H1 (cell line): ENCODE measurements at regions not wholly inside any gene's neighbourhood (a gene's known extent, or its start where the extent isn't known, plus 50 kb on each side); places are given as distances from the start of the nearest gene placed in this dataset.

Experiments used
- CTCF ChIA-PET: fragments of 300-600 bp; sonication (Branson Sonifier 250); formaldehyde crosslinking; loops from one replicate; lab custom pipeline; 2021; ENCODE audit not compliant: partially characterized antibody; lab: Charles Lee
- POLR2A ChIA-PET: fragments of 300-600 bp; sonication (Branson Sonifier 250); formaldehyde crosslinking; loops from one replicate; lab custom pipeline; 2021; ENCODE audit warnings: inconsistent platforms; ENCODE audit not compliant: partially characterized antibody; lab: Charles Lee
- DNase-seq, 2 experiments: peaks; one replicate each; pipeline versions ENCODE4 v3.0.0 to v3.0.0-alpha.2; 2010 to 2022; ENCODE audit warnings: low spot score in 2 of 2, low read depth in 1 of 2, mixed read lengths in 1 of 2
- FAIRE-seq: peaks from 2 replicates; lab custom pipeline; 2011; peaks lifted over from hg19 to GRCh38; lab: Jason Lieb, UNC
- H2AFZ ChIP-seq: 2 replicates; pipeline ENCODE4 v1.8.1; 2012; ENCODE audit warnings: low read length, inconsistent platforms
- H2AK5ac ChIP-seq: 2 replicates; pipeline ENCODE4 v1.6.1; 2013; ENCODE audit warnings: low read depth, low read length
- H2BK120ac ChIP-seq: replicated peaks from 2 replicates; pipeline ENCODE3; 2013; ENCODE audit warnings: low read depth, low read length, inconsistent platforms
- H2BK12ac ChIP-seq: 2 replicates; pipeline ENCODE4 v1.6.1; 2013; ENCODE audit warnings: low read depth, low read length
- H2BK15ac ChIP-seq: 2 replicates; pipeline ENCODE4 v1.6.1; 2013; ENCODE audit warnings: low read length
- H2BK20ac ChIP-seq: 2 replicates; pipeline ENCODE4 v1.6.1; 2013; ENCODE audit warnings: low read length
- H2BK5ac ChIP-seq: 2 replicates; pipeline ENCODE4 v1.6.1; 2013; ENCODE audit warnings: low read depth, low read length
- H3K14ac ChIP-seq: 2 replicates; pipeline ENCODE4 v1.6.1; 2013; ENCODE audit warnings: inconsistent platforms; ENCODE audit not compliant: insufficient read length
- H3K18ac ChIP-seq: 2 replicates; pipeline ENCODE4 v1.6.1; 2013; ENCODE audit warnings: low read length; ENCODE audit errors: extremely low read depth
- H3K23ac ChIP-seq: 2 replicates; pipeline ENCODE4 v1.6.1; 2013; ENCODE audit warnings: inconsistent platforms; ENCODE audit not compliant: insufficient read length
- H3K23me2 ChIP-seq: 2 replicates; pipeline ENCODE4 v1.6.1; 2013; ENCODE audit warnings: low read depth, low read length
- H3K27ac ChIP-seq: 2 replicates; pipeline ENCODE4 v1.6.1; 2011; ENCODE audit warnings: low read depth, low read length, inconsistent platforms
- H3K27me3 ChIP-seq, 4 experiments: replicated peaks in 1 of 4; 1 replicate in 1 of 4; 2 replicates in 3 of 4; pipeline versions ENCODE4 v1.6.1 to v1.8.1; 2011 to 2013; ENCODE audit warnings: low read length in 3 of 4, mild to moderate bottlenecking in 3 of 4, inconsistent platforms in 2 of 4, mixed read lengths in 2 of 4, moderate library complexity in 1 of 4; ENCODE audit not compliant: control insufficient read depth in 3 of 4, insufficient read depth in 3 of 4; ENCODE audit errors: extremely low read depth in 1 of 4
- H3K36me3 ChIP-seq, 4 experiments: 2 replicates each; pipeline versions ENCODE4 v1.6.1 to v1.8.1; 2011 to 2013; ENCODE audit warnings: mild to moderate bottlenecking in 4 of 4, low read length in 3 of 4, moderate library complexity in 2 of 4, control low read depth in 1 of 4, inconsistent platforms in 1 of 4; ENCODE audit not compliant: insufficient read depth in 4 of 4, control insufficient read depth in 2 of 4
- H3K4ac ChIP-seq: replicated peaks from 2 replicates; pipeline ENCODE3; 2013; ENCODE audit warnings: low read length, low read depth, mixed read lengths, inconsistent platforms; ENCODE audit not compliant: insufficient read length
- H3K4me1 ChIP-seq, 4 experiments: replicated peaks in 1 of 4; 1 replicate in 1 of 4; 2 replicates in 3 of 4; pipeline versions ENCODE4 v1.6.1 to v1.8.1; 2011 to 2013; ENCODE audit warnings: low read length in 3 of 4, inconsistent platforms in 2 of 4, mixed read lengths in 1 of 4; ENCODE audit not compliant: insufficient read depth in 4 of 4, control insufficient read depth in 3 of 4
- H3K4me2 ChIP-seq, 2 experiments: 2 replicates each; pipeline versions ENCODE4 v1.6.1 to v1.8.1; 2011 to 2013; ENCODE audit warnings: low read depth in 2 of 2, low read length in 2 of 2, control low read depth in 1 of 2, inconsistent platforms in 1 of 2, mild to moderate bottlenecking in 1 of 2; ENCODE audit not compliant: insufficient read depth in 1 of 2
- H3K4me3 ChIP-seq, 4 experiments: fragments of 200-600, 300-600 bp in 1 of 4; sonication (generic), shearing (Covaris generic), sonication (Bioruptor Twin) in 1 of 4; 2 replicates each; pipeline versions ENCODE4 v1.5.1 to v1.8.1; 2011 to 2016; ENCODE audit warnings: low read length in 4 of 4, low read depth in 3 of 4, control low read depth in 2 of 4, inconsistent platforms in 2 of 4, mild to moderate bottlenecking in 2 of 4, mixed read lengths in 1 of 4, moderate library complexity in 1 of 4; ENCODE audit not compliant: insufficient read depth in 2 of 4; ENCODE audit errors: extremely low read depth in 1 of 4
- H3K56ac ChIP-seq: replicated peaks from 2 replicates; pipeline ENCODE3; 2013; ENCODE audit warnings: low read depth, mild to moderate bottlenecking, mixed read lengths, low read length, inconsistent platforms; ENCODE audit not compliant: insufficient read length
- H3K79me1 ChIP-seq: 2 replicates; pipeline ENCODE4 v1.6.1; 2013; ENCODE audit warnings: low read depth, low read length, control low read depth
- H3K79me2 ChIP-seq, 2 experiments: 2 replicates each; pipeline versions ENCODE4 v1.6.1 to v1.8.1; 2012 to 2013; ENCODE audit warnings: low read length in 2 of 2, mild to moderate bottlenecking in 2 of 2, inconsistent platforms in 1 of 2; ENCODE audit not compliant: insufficient read depth in 2 of 2, control insufficient read depth in 1 of 2
- H3K9ac ChIP-seq, 4 experiments: replicated peaks in 1 of 4; 1 replicate in 1 of 4; 2 replicates in 3 of 4; pipeline versions ENCODE4 v1.6.1 to v1.8.1; 2011 to 2013; ENCODE audit warnings: low read depth in 3 of 4, low read length in 3 of 4, control low read depth in 2 of 4, mild to moderate bottlenecking in 2 of 4, moderate library complexity in 2 of 4, inconsistent platforms in 1 of 4; ENCODE audit errors: extremely low read depth in 1 of 4
- H3K9me3 ChIP-seq, 2 experiments: 2 replicates each; pipeline versions ENCODE4 v1.6.1 to v1.8.1; 2012 to 2013; ENCODE audit warnings: mild to moderate bottlenecking in 2 of 2, moderate library complexity in 2 of 2, control low read depth in 1 of 2, inconsistent platforms in 1 of 2, low read depth in 1 of 2, low read length in 1 of 2, mixed read lengths in 1 of 2; ENCODE audit not compliant: insufficient read depth in 2 of 2
- H4K20me1 ChIP-seq, 2 experiments: replicated peaks in 1 of 2; 2 replicates each; pipeline versions ENCODE3 to v1.8.1; 2011 to 2013; ENCODE audit warnings: inconsistent platforms in 2 of 2, low read length in 2 of 2, mild to moderate bottlenecking in 1 of 2; ENCODE audit not compliant: insufficient read depth in 2 of 2, control insufficient read depth in 1 of 2
- H4K5ac ChIP-seq: 2 replicates; pipeline ENCODE4 v1.6.1; 2013; ENCODE audit warnings: low read length, low read depth, mixed read lengths, inconsistent platforms; ENCODE audit not compliant: insufficient read length
- H4K8ac ChIP-seq: 2 replicates; pipeline ENCODE4 v1.8.0; 2013; ENCODE audit warnings: mild to moderate bottlenecking, moderate library complexity, low read length, inconsistent platforms; ENCODE audit not compliant: insufficient read depth; ENCODE audit errors: extremely low read depth
- H4K91ac ChIP-seq: replicated peaks from 2 replicates; pipeline ENCODE3; 2013; ENCODE audit warnings: low read length, mixed read lengths, inconsistent platforms; ENCODE audit not compliant: insufficient read length
- EGR1 ChIP-seq: IDR thresholded peaks from 2 replicates; pipeline ENCODE4 v1.6.1; 2011; ENCODE audit warnings: low read depth, low read length, borderline replicate concordance
- EP300 ChIP-seq, 2 experiments: IDR thresholded peaks; 1 replicate in 1 of 2; 2 replicates in 1 of 2; pipeline ENCODE4 v1.6.1; 2011 to 2012; ENCODE audit warnings: low read depth in 2 of 2, low read length in 2 of 2, mild to moderate bottlenecking in 2 of 2, borderline replicate concordance in 1 of 2, inconsistent platforms in 1 of 2, moderate library complexity in 1 of 2
- EZH2 ChIP-seq: fragments of 200-600 bp; sonication (generic); IDR thresholded peaks from 2 replicates; pipeline ENCODE4 v1.7.1; 2012; ENCODE audit warnings: low read depth, mild to moderate bottlenecking, moderate library complexity, low read length, inconsistent platforms; ENCODE audit not compliant: severe bottlenecking
- RBBP5 ChIP-seq: IDR thresholded peaks from 2 replicates; pipeline ENCODE4 v1.7.1; 2012; ENCODE audit warnings: low read depth, mild to moderate bottlenecking, inconsistent platforms, low read length, moderate library complexity, borderline replicate concordance
- RNF2 ChIP-seq: fragments of 200-900, 300-1000 bp; sonication (generic); IDR thresholded peaks from 2 replicates; pipeline ENCODE4 v1.7.1; 2016; ENCODE audit warnings: borderline replicate concordance, low read depth, mild to moderate bottlenecking, antibody characterized with exemption, low read length; ENCODE audit not compliant: poor library complexity, severe bottlenecking; ENCODE audit errors: missing control alignments
- TAF1 ChIP-seq: IDR thresholded peaks from 2 replicates; pipeline ENCODE4 v1.6.1; 2011; ENCODE audit warnings: mild to moderate bottlenecking, low read depth, low read length
- WGBS, 2 experiments: shearing (Covaris generic) in 1 of 2; methylation state at CpG; one replicate each; pipeline versions ENCODE4 v1.1.6 to v1.1.7; 2013 to 2015; ENCODE audit warnings: low lambda C conversion rate in 2 of 2, mixed read lengths in 2 of 2, inconsistent platforms in 1 of 2, low coverage in 1 of 2, missing lambda C conversion rate in 1 of 2; ENCODE audit not compliant: insufficient replicate concordance in 2 of 2, insufficient coverage in 1 of 2, insufficient read length in 1 of 2; ENCODE audit errors: extremely low coverage in 1 of 2, missing lambda C conversion rate in 1 of 2; 5-methylcytosine and 5-hydroxymethylcytosine counted together
- TF ChIP-seq, protein P1 (sequence below): IDR thresholded peaks from 2 replicates; pipeline ENCODE4 v1.6.1; 2012; ENCODE audit warnings: inconsistent platforms
- TF ChIP-seq, protein P2 (sequence below): IDR thresholded peaks from 2 replicates; pipeline ENCODE4 v1.6.1; 2011; ENCODE audit warnings: low read length, improper control_type of control experiment

DNA sequence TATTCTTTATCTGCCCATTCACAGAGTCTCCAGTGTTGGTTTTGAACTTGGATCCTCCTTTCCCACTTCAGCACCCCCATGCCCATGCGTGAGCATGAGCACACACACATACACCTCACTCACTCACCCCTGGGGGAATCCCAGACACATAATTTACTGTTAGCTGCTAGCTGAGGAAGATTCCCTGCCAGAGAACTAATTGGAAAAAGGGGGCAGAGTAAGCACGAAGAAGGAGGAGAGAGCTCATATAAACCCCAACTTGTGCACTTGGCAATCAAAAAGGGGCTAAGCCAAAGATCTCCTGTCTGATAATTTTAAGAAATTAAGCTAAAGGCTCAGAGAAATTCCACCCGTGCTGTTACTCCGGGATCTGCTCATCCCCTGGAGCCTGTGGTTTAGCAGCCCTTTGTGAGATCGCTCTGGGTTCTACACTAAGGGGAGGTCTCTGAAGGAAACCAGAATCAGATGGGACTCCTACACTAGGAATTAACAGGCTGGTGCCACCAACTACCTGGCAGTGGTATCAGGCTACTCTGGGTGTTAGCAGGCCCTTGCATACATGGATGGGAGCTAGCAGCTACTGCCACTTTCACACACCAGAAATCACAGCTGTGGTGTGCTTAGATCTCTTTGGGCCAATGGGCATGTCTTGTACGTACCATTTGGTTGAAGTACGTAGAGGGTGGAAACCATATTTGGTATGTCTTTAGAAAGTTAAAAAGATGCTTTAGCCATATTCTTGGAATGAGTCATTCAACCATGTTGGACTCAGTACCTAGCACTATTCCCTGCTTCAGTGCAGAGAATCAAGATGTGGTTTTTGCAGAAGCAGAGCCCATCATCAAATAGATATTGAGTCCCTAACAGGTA, 95.6 kb upstream of the SLC14A2 start:
- Histone ChIP-seq H3K23ac (no peak overlapping the region), H2BK20ac (no peak overlapping the region), H2AK5ac (no peak overlapping the region), H3K56ac (no peak overlapping the region), H4K8ac (no peak overlapping the region), H3K36me3 (no peaks in the 10 kb centered on the region), H3K4me3 (no peak overlapping the region), H3K27me3 (no peaks in the 10 kb centered on the region), H4K20me1 (no peaks in the 10 kb centered on the region), H3K23me2 (no peaks in the 10 kb centered on the region), H3K27ac (no peak overlapping the region), H3K18ac (no peak overlapping the region), H4K5ac (no peak overlapping the region), H3K4ac (no peak overlapping the region), H3K9me3 (no peaks in the 10 kb centered on the region), H4K91ac (no peak overlapping the region), H3K14ac (no peak overlapping the region), H2BK15ac (no peak overlapping the region), H2BK12ac (no peak overlapping the region), H3K4me1 (peaks cover 0 to 3% (median 0%) of the 10 kb centered on the region in 4 experiments; a peak in 2 of 7 replicates), H2BK120ac (no peak overlapping the region), H3K4me2 (no peak overlapping the region), H3K79me2 (no peaks in the 10 kb centered on the region), H2BK5ac (no peak overlapping the region), H3K9ac (no peak overlapping the region), H3K79me1 (no peaks in the 10 kb centered on the region), H2AFZ (no peak overlapping the region)
- WGBS, 2 experiments = 92% methylated on average over 7 of the region's 7 CpGs; no CpG with 5 or more reads in 1 of the 2 experiments
- CTCF ChIA-PET = interaction anchor here (0.6 to 1.3 kb wide), 5 partner anchors 15 to 452 kb away, joined by 3 read pairs; no protein-coding TSS in a partner anchor
- DNase-seq (no peak), FAIRE-seq (no peak)
- TF ChIP-seq EP300 (IDR thresholded peaks at IDR 0.05; ENCODE audit: borderline replicate concordance in 1 of 2, low read depth in 2 of 2, low read length in 2 of 2) = no peak
- TF ChIP-seq, protein P1, sequence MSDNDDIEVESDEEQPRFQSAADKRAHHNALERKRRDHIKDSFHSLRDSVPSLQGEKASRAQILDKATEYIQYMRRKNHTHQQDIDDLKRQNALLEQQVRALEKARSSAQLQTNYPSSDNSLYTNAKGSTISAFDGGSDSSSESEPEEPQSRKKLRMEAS = no peak
- no peak for TF ChIP-seq TAF1
- no peak for TF ChIP-seq RNF2
- TF ChIP-seq RBBP5 = no peak
- no peak for TF ChIP-seq EZH2
- TF ChIP-seq EGR1 = no peak
- TF ChIP-seq, protein P2, sequence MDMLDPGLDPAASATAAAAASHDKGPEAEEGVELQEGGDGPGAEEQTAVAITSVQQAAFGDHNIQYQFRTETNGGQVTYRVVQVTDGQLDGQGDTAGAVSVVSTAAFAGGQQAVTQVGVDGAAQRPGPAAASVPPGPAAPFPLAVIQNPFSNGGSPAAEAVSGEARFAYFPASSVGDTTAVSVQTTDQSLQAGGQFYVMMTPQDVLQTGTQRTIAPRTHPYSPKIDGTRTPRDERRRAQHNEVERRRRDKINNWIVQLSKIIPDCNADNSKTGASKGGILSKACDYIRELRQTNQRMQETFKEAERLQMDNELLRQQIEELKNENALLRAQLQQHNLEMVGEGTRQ = no peak
- POLR2A ChIA-PET = no interaction called here
